ENCODE measurements at regions not wholly inside any gene's neighbourhood (a gene's known extent, or its start where the extent isn't known, plus 50 kb on each side); places are given as distances from the start of the nearest gene placed in this dataset.

- no peak for TF ChIP-seq CTCF (conservative IDR thresholded peaks at IDR 0.05)
- TF ChIP-seq EZH2 (IDR thresholded peaks at IDR 0.05; ENCODE audit: low read depth): no peak
These were observed 618.9 kb downstream of the DHX35 start for GRCh38 chr20:39581034-39581433.
